Endothelial cell of umbilical vein (primary cell): ENCODE measurements at regions not wholly inside any gene's neighbourhood (a gene's known extent, or its start where the extent isn't known, plus 50 kb on each side); places are given as distances from the start of the nearest gene placed in this dataset.

Experiments used
- BruUV-seq: library from RNA; stranded (reverse); fragments of 400-500 nt; replicated peaks from 2 replicates; lab custom pipeline; 2021; lab: Mats Ljungman, UMichigan
- CTCF ChIA-PET: fragments of 300-600, 350-600 bp; sonication (Branson Sonifier 250); formaldehyde crosslinking; loops from one replicate; lab custom pipeline; 2021; ENCODE audit warnings: antibody characterized with exemption, inconsistent platforms; lab: Charles Lee
- POLR2A ChIA-PET: fragments of 300-600, 350-600 bp; sonication (Branson Sonifier 250); formaldehyde crosslinking; loops from one replicate; lab custom pipeline; 2021; ENCODE audit warnings: antibody characterized with exemption, inconsistent platforms; lab: Charles Lee
- DNase-seq: peaks from one replicate; pipeline ENCODE4 v3.0.0-alpha.2; 2011; ENCODE audit warnings: low read depth, low spot score
- FAIRE-seq: peaks from 2 replicates; lab custom pipeline; 2011; peaks lifted over from hg19 to GRCh38; lab: Jason Lieb, UNC
- H2AFZ ChIP-seq: 2 replicates; pipeline ENCODE4 v1.6.0; 2012; ENCODE audit warnings: low read depth, low read length, control low read depth, inconsistent platforms
- H3K27ac ChIP-seq: 2 replicates; pipeline ENCODE4 v1.5.1; 2011; ENCODE audit warnings: low read depth, mild to moderate bottlenecking, control low read depth, low read length, moderate library complexity; ENCODE audit not compliant: insufficient read depth
- H3K27me3 ChIP-seq, 2 experiments: 2 replicates each; pipeline versions ENCODE4 v1.6.0 to v1.6.1; 2011; ENCODE audit warnings: low read length in 2 of 2, mixed read lengths in 1 of 2; ENCODE audit not compliant: control insufficient read depth in 2 of 2, insufficient read depth in 2 of 2
- H3K36me3 ChIP-seq, 2 experiments: 2 replicates in 1 of 2; 3 replicates in 1 of 2; pipeline ENCODE4 v1.5.1; 2011; ENCODE audit warnings: low read length in 2 of 2, mild to moderate bottlenecking in 1 of 2, moderate library complexity in 1 of 2; ENCODE audit not compliant: control insufficient read depth in 2 of 2, insufficient read depth in 2 of 2; ENCODE audit errors: extremely low read depth in 1 of 2
- H3K4me1 ChIP-seq: 3 replicates; pipeline ENCODE4 v1.5.1; 2011; ENCODE audit warnings: mild to moderate bottlenecking, low read length; ENCODE audit not compliant: control insufficient read depth, insufficient read depth; ENCODE audit errors: extremely low read depth
- H3K4me2 ChIP-seq: 2 replicates; pipeline ENCODE4 v1.6.1; 2011; ENCODE audit warnings: low read length, control low read depth, mixed read lengths; ENCODE audit not compliant: insufficient read depth
- H3K4me3 ChIP-seq, 3 experiments: fragments of 200-600 bp in 1 of 3; sonication (generic), shearing (Covaris generic) in 1 of 3; replicated peaks in 1 of 3; 2 replicates each; pipeline ENCODE4 v1.5.1; 2011 to 2016; ENCODE audit warnings: control low read depth in 3 of 3, low read length in 3 of 3, mild to moderate bottlenecking in 2 of 3, inconsistent platforms in 1 of 3, low read depth in 1 of 3, moderate library complexity in 1 of 3; ENCODE audit not compliant: insufficient read depth in 1 of 3
- H3K79me2 ChIP-seq: 2 replicates; pipeline ENCODE4 v1.6.0; 2012; ENCODE audit warnings: low read length, inconsistent platforms; ENCODE audit not compliant: control insufficient read depth, insufficient read depth
- H3K9ac ChIP-seq: replicated peaks from 2 replicates; pipeline ENCODE3; 2011; ENCODE audit warnings: low read length, control low read depth; ENCODE audit not compliant: insufficient read depth; ENCODE audit errors: extremely low read depth
- H3K9me1 ChIP-seq: replicated peaks from 3 replicates; pipeline ENCODE4 v1.6.0; 2011; ENCODE audit warnings: mild to moderate bottlenecking, low read length; ENCODE audit not compliant: control insufficient read depth, insufficient read depth; ENCODE audit errors: extremely low read depth
- H3K9me3 ChIP-seq: replicated peaks from 2 replicates; pipeline ENCODE4 v1.5.1; 2012; ENCODE audit warnings: low read length, inconsistent platforms; ENCODE audit not compliant: control insufficient read depth, insufficient read depth
- H4K20me1 ChIP-seq: replicated peaks from 2 replicates; pipeline ENCODE3; 2011; ENCODE audit warnings: mild to moderate bottlenecking, low read length; ENCODE audit not compliant: control insufficient read depth, insufficient read depth; ENCODE audit errors: extremely low read depth
- EZH2 ChIP-seq: IDR thresholded peaks from 2 replicates; pipeline ENCODE4 v1.6.1; 2012; ENCODE audit warnings: borderline replicate concordance, low read depth, mild to moderate bottlenecking, moderate library complexity, low read length, inconsistent platforms; ENCODE audit not compliant: severe bottlenecking
- FOS ChIP-seq: IDR thresholded peaks from 2 replicates; pipeline ENCODE4 v1.6.1; 2011; ENCODE audit warnings: mild to moderate bottlenecking, low read length, moderate library complexity, borderline replicate concordance; ENCODE audit not compliant: insufficient read depth
- GATA2 ChIP-seq: IDR thresholded peaks from 2 replicates; pipeline ENCODE4 v1.7.0; 2011; ENCODE audit warnings: low read depth, mild to moderate bottlenecking, moderate library complexity, mixed read lengths, low read length; ENCODE audit not compliant: insufficient read length, insufficient read depth
- JUN ChIP-seq: IDR thresholded peaks from 2 replicates; pipeline ENCODE4 v1.6.1; 2011; ENCODE audit warnings: borderline replicate concordance, low read depth; ENCODE audit not compliant: insufficient read length, insufficient read depth
- MYC ChIP-seq: IDR thresholded peaks from one replicate; pipeline ENCODE4 v1.6.1; 2011; ENCODE audit warnings: mild to moderate bottlenecking, low read depth, low read length
- POLR2AphosphoS5 ChIP-seq: IDR thresholded peaks from 2 replicates; pipeline ENCODE4 v1.6.1; 2012; ENCODE audit warnings: low read depth, mild to moderate bottlenecking, control low read depth, low read length, moderate library complexity; ENCODE audit not compliant: insufficient read depth
- dilution Hi-C: fragments of 300-500 bp; cut with MboI; formaldehyde crosslinking; loops from one replicate; pipeline ENCODE4 v1.15.0; 2019; ENCODE audit warnings: low sequenced_read_pairs; ENCODE audit not compliant: extremely low pct_ligation_motif_present
- intact Hi-C: fragments of 100-400 bp; cut with micrococcal nuclease; formaldehyde crosslinking; loops from one replicate; pipeline ENCODE4 v1.10.0; 2022
- TF ChIP-seq, protein P1 (sequence below), 2 donors: IDR thresholded peaks; 1 replicate in 1 of 2; 2 replicates in 1 of 2; pipeline ENCODE4 v1.5.1; 2011; ENCODE audit warnings: low read length in 2 of 2, mild to moderate bottlenecking in 2 of 2, moderate library complexity in 2 of 2, control low read depth in 1 of 2, inconsistent platforms in 1 of 2, low read depth in 1 of 2; ENCODE audit not compliant: insufficient read depth in 1 of 2; ENCODE audit errors: extremely low read depth in 1 of 2

DNA sequence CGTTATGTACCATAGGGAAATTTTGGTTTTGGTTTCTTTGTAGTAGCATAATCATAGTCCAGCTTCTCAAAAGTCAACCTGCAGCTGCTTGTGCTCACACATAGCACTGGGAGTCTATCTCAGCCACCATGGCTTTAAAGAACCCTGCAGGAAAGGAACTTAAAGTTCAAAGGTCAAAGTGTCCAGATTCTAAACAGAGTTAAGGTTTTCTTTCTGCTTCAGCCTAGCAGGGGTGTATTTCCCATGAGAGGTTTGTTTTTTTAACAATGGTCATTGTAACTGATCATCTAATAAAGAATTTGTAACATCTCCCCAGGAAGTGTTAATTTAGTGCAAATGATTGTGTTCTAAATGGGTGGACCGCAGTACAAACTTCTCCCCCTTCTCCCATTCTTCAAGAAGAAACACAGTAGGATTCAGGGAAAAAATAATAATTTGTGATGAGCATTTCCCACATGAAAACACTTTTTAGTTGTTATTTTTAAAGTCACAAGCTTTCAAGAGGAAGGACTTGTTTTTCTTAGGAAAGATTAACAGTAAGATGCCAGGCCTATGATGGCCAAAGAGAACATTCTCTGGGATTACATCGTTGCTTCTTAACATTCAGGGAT lies 168.0 kb downstream of the EFNB2 start:
- FAIRE-seq (no peak), DNase-seq (peak; percentile 86)
- no peaks in the 10 kb centered on the region for H3K27me3 ChIP-seq
- H3K79me2 ChIP-seq = no peaks in the 10 kb centered on the region
- H3K4me2 ChIP-seq = peak overlapping the region; percentile 38
- TF ChIP-seq EZH2 (no peak), MYC (no peak), FOS (no peak)
- TF ChIP-seq, protein P1, sequence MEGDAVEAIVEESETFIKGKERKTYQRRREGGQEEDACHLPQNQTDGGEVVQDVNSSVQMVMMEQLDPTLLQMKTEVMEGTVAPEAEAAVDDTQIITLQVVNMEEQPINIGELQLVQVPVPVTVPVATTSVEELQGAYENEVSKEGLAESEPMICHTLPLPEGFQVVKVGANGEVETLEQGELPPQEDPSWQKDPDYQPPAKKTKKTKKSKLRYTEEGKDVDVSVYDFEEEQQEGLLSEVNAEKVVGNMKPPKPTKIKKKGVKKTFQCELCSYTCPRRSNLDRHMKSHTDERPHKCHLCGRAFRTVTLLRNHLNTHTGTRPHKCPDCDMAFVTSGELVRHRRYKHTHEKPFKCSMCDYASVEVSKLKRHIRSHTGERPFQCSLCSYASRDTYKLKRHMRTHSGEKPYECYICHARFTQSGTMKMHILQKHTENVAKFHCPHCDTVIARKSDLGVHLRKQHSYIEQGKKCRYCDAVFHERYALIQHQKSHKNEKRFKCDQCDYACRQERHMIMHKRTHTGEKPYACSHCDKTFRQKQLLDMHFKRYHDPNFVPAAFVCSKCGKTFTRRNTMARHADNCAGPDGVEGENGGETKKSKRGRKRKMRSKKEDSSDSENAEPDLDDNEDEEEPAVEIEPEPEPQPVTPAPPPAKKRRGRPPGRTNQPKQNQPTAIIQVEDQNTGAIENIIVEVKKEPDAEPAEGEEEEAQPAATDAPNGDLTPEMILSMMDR (IDR thresholded peaks at IDR 0.05; ENCODE audit: extremely low read depth in 1 of 2, insufficient read depth in 1 of 2, low read depth in 1 of 2, low read length in 2 of 2) = no peak
- no peaks in the 10 kb centered on the region for H3K9me3 ChIP-seq
- no TSS peak for BruUV-seq
- CTCF ChIA-PET = interaction anchor here (0.7 to 1.4 kb wide), 5 partner anchors 9 to 286 kb away, joined by 3 to 4 read pairs (median 3); no protein-coding TSS in a partner anchor
- H3K4me3 ChIP-seq = no peak overlapping the region
- no peak overlapping the region for H3K9ac ChIP-seq
- H3K4me1 ChIP-seq = peaks cover 21% of the 10 kb centered on the region
- intact Hi-C loops = loop anchor here (1.0 to 10.0 kb wide), 2 partner anchors 18 to 853 kb away; no protein-coding TSS in a partner anchor
- no peaks in the 10 kb centered on the region for H3K36me3 ChIP-seq
- H4K20me1 ChIP-seq = no peaks in the 10 kb centered on the region
- H3K27ac ChIP-seq = peak overlapping the region; percentile 15
- POLR2A ChIA-PET = no interaction called here
- no peaks in the 10 kb centered on the region for H3K9me1 ChIP-seq
- dilution Hi-C loops = no loop called here
- H2AFZ ChIP-seq = peak overlapping the region; percentile 6

DNA sequence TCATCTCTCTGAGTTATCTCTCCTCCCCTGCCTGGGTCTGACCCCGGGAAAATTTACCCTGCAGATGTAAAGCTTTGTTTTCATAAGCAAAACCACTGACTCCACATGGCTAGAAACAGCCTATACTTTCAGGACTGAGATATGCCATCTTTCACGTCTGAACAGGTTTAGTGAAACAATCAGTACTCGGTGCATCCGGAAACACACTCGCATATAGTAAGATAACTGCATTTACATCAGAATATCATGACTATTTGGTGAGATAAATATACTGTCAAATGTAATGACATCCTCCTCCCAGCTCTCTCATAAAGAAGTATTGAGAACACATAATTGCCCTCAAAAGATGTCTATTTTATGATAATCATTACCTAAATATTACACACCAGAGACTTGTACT lies 172.8 kb downstream of the EFNB2 start:
- no TSS peak for BruUV-seq
- Histone ChIP-seq H3K9ac (no peak overlapping the region), H3K9me1 (no peaks in the 10 kb centered on the region), H3K4me2 (no peak overlapping the region), H3K27me3 (no peaks in the 10 kb centered on the region), H3K36me3 (no peaks in the 10 kb centered on the region), H2AFZ (no peak overlapping the region), H3K4me1 (peaks cover 9% of the 10 kb centered on the region), H4K20me1 (no peaks in the 10 kb centered on the region), H3K27ac (no peak overlapping the region), H3K9me3 (no peaks in the 10 kb centered on the region), H3K79me2 (no peaks in the 10 kb centered on the region), H3K4me3 (no peak overlapping the region)
- FAIRE-seq (no peak), DNase-seq (no peak)
- ChIA-PET POLR2A (no interaction called here), CTCF (no interaction called here)
- dilution Hi-C loops = no loop called here
- intact Hi-C loops = loop anchor here (10.0 kb wide), 1 partner anchor 848 kb away; no protein-coding TSS in a partner anchor
- TF ChIP-seq GATA2 = no peak
- TF ChIP-seq JUN = no peak
- TF ChIP-seq FOS = no peak
- no peak for TF ChIP-seq POLR2AphosphoS5
- TF ChIP-seq, protein P1 (IDR thresholded peaks at IDR 0.05; ENCODE audit: extremely low read depth in 1 of 2, insufficient read depth in 1 of 2, low read depth in 1 of 2, low read length in 2 of 2) = no peak
